22Rv1 (cell line): ENCODE measurements at regions not wholly inside any gene's neighbourhood (a gene's known extent, or its start where the extent isn't known, plus 50 kb on each side); places are given as distances from the start of the nearest gene placed in this dataset.

ENCODE experiments used
- ZFX ChIP-seq: fragments of 450-650 bp; IDR thresholded peaks from 2 replicates; pipeline ENCODE4 v1.6.1; 2017; ENCODE audit warnings: antibody characterized with exemption, borderline replicate concordance
- TF ChIP-seq, protein P1 (sequence below): fragments of 450-650 bp; IDR thresholded peaks from 2 replicates; pipeline ENCODE4 v1.5.1; 2017; ENCODE audit warnings: mild to moderate bottlenecking

DNA sequence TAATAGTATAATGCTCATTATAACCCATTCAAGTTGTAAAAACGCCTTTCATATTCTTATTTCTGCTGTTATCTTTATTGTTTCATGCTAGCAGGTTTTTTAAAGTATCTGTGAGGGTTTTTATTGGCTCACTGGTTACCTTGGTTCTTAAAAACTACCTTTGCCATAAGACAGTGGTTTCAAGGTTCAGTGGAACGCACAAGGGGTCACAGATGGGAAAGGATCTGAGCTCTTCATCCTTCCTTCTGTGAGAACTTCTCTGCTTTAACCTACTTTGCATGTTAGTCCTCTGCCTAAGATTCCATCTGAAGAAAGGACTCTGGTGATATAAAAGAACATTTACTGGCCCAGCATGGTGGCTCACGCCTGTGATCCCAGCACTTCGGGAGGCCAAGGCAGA, 492.6 kb downstream of the CD83 start:
- TF ChIP-seq, protein P1, sequence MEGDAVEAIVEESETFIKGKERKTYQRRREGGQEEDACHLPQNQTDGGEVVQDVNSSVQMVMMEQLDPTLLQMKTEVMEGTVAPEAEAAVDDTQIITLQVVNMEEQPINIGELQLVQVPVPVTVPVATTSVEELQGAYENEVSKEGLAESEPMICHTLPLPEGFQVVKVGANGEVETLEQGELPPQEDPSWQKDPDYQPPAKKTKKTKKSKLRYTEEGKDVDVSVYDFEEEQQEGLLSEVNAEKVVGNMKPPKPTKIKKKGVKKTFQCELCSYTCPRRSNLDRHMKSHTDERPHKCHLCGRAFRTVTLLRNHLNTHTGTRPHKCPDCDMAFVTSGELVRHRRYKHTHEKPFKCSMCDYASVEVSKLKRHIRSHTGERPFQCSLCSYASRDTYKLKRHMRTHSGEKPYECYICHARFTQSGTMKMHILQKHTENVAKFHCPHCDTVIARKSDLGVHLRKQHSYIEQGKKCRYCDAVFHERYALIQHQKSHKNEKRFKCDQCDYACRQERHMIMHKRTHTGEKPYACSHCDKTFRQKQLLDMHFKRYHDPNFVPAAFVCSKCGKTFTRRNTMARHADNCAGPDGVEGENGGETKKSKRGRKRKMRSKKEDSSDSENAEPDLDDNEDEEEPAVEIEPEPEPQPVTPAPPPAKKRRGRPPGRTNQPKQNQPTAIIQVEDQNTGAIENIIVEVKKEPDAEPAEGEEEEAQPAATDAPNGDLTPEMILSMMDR = no peak
- TF ChIP-seq ZFX = no peak
